ENCODE measurements at regions not wholly inside any gene's neighbourhood (a gene's known extent, or its start where the extent isn't known, plus 50 kb on each side); places are given as distances from the start of the nearest gene placed in this dataset.
"Not testable (repeated sequence)": the region's sequence is repeated elsewhere in the genome, so short reads cannot be mapped to it uniquely, and the experiment has no call there.

GRCh38 chr5:143521846-143522400 lies 118.4 kb upstream of the NR3C1 start (continued):
- no peak for TF ChIP-seq JAZF1 (CRISPR knock-in tag; IDR thresholded peaks at IDR 0.05)
- TF ChIP-seq, protein P1, sequence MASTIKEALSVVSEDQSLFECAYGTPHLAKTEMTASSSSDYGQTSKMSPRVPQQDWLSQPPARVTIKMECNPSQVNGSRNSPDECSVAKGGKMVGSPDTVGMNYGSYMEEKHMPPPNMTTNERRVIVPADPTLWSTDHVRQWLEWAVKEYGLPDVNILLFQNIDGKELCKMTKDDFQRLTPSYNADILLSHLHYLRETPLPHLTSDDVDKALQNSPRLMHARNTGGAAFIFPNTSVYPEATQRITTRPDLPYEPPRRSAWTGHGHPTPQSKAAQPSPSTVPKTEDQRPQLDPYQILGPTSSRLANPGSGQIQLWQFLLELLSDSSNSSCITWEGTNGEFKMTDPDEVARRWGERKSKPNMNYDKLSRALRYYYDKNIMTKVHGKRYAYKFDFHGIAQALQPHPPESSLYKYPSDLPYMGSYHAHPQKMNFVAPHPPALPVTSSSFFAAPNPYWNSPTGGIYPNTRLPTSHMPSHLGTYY (CRISPR knock-in tag; IDR thresholded peaks at IDR 0.05): no peak
- TF ChIP-seq, protein P2, sequence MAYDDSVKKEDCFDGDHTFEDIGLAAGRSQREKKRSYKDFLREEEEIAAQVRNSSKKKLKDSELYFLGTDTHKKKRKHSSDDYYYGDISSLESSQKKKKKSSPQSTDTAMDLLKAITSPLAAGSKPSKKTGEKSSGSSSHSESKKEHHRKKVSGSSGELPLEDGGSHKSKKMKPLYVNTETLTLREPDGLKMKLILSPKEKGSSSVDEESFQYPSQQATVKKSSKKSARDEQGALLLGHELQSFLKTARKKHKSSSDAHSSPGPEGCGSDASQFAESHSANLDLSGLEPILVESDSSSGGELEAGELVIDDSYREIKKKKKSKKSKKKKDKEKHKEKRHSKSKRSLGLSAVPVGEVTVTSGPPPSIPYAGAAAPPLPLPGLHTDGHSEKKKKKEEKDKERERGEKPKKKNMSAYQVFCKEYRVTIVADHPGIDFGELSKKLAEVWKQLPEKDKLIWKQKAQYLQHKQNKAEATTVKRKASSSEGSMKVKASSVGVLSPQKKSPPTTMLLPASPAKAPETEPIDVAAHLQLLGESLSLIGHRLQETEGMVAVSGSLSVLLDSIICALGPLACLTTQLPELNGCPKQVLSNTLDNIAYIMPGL (CRISPR knock-in tag; IDR thresholded peaks at IDR 0.05): no peak

DNA sequence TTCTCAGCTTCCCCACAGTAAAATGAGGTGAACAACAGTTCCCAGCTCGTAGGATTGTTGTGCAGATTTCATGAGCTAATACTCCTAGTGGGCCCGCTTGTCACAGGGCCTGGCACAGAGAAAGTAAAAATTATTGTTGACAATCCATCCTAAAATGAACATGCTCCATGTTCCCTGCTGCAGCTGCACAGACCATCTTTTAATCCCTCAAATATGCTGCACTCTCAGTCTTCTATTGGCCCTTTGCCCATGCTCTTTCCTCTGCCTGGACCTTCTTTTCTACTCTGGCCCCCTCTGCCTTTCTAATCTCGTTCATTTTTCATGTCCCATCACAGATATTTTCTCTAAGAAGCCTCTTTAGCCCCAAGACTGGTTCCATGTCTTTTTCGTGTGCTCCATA lies 117.7 kb upstream of the NR3C1 start:
- DNase-seq (ENCODE audit: low spot score) (no peak), ATAC-seq (no peak)
- Mint-ChIP-seq H3K9me3 (peaks cover 5% of the 10 kb centered on the region; the same call in 1 of the 2 replicates), H3K4me1 (no peaks in the 10 kb centered on the region), H3K4me3 (no peak overlapping the region), H3K36me3 (no peaks in the 10 kb centered on the region), H3K27ac (no peak overlapping the region), H3K27me3 (ENCODE audit: low read depth) (no peaks in the 10 kb centered on the region)
- POLR2A ChIA-PET: no interaction called here
- no peak for TF ChIP-seq ZBTB43 (CRISPR knock-in tag; IDR thresholded peaks at IDR 0.05)
- no peak for TF ChIP-seq STAT6 (CRISPR knock-in tag; conservative IDR thresholded peaks at IDR 0.05; ENCODE audit: low read depth)
- TF ChIP-seq, protein P3, sequence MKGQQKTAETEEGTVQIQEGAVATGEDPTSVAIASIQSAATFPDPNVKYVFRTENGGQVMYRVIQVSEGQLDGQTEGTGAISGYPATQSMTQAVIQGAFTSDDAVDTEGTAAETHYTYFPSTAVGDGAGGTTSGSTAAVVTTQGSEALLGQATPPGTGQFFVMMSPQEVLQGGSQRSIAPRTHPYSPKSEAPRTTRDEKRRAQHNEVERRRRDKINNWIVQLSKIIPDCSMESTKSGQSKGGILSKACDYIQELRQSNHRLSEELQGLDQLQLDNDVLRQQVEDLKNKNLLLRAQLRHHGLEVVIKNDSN (CRISPR knock-in tag; IDR thresholded peaks at IDR 0.05): no peak
- no peak for TF ChIP-seq KAT7 (CRISPR knock-in tag; IDR thresholded peaks at IDR 0.05; ENCODE audit: borderline replicate concordance)
- TF ChIP-seq ZNF532 (CRISPR knock-in tag; IDR thresholded peaks at IDR 0.05; ENCODE audit: borderline replicate concordance): no peak
- no peak for TF ChIP-seq ZNF281 (CRISPR knock-in tag; IDR thresholded peaks at IDR 0.05)
- no peak for TF ChIP-seq IRF1 (CRISPR knock-in tag; IDR thresholded peaks at IDR 0.05)
- TF ChIP-seq ZNF232 (CRISPR knock-in tag; IDR thresholded peaks at IDR 0.05): no peak
- TF ChIP-seq JUN (CRISPR knock-in tag; IDR thresholded peaks at IDR 0.05): no peak
- no peak for TF ChIP-seq NR3C1 (CRISPR knock-in tag; conservative IDR thresholded peaks at IDR 0.05; ENCODE audit: low read depth)
- TF ChIP-seq TEAD1 (CRISPR knock-in tag; IDR thresholded peaks at IDR 0.05): no peak
- CTCF ChIA-PET: no interaction called here

DNA sequence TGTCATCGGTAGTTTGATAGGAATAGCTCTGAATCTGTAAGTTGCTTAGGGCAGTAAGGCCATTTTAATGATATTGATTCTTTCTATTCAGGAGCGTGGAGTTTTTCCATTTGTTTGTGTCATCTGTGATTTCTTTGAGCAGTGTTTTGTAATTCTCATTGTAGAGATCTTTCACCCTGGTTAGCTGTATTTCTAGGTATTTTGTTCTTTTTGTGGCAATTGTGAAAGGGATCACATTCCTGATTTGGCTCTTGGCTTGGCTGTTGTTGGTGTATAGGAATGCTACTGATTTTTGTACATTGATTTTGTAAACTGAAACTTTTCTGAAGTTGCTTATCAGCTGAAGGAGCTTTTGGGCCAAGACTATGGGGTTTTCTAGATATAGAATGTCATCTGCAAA lies 115.7 kb upstream of the NR3C1 start:
- H3K4me3 Mint-ChIP-seq; ATAC-seq; POLR2A ChIA-PET; H3K27me3 Mint-ChIP-seq (ENCODE audit: low read depth); H3K4me1 Mint-ChIP-seq; DNase-seq (ENCODE audit: low spot score); H3K36me3 Mint-ChIP-seq; H3K9me3 Mint-ChIP-seq; CTCF ChIA-PET; H3K27ac Mint-ChIP-seq: not testable (repeated sequence)

- H3K36me3 Mint-ChIP-seq, POLR2A ChIA-PET, ATAC-seq: not testable (repeated sequence)
Measured at GRCh38 chr5:143517824-143518223, 114.3 kb upstream of the NR3C1 start.

More at GRCh38 chr5:143517824-143518223, 114.3 kb upstream of the NR3C1 start:
- DNase-seq (ENCODE audit: low spot score); H3K4me1 Mint-ChIP-seq; H3K9me3 Mint-ChIP-seq; H3K27me3 Mint-ChIP-seq (ENCODE audit: low read depth); CTCF ChIA-PET; H3K27ac Mint-ChIP-seq; H3K4me3 Mint-ChIP-seq: not testable (repeated sequence)
